Stimulated activated naive CD4-positive, alpha-beta T cell (primary cell): ENCODE measurements at regions not wholly inside any gene's neighbourhood (a gene's known extent, or its start where the extent isn't known, plus 50 kb on each side); places are given as distances from the start of the nearest gene placed in this dataset.

Experiments used
- DNase-seq, 6 experiments: peaks; one replicate each; lab custom pipeline; 2025; lab: John Stamatoyannopoulos, UW

- no peak for DNase-seq
Measured at GRCh38 chr15:93278006-93278405, 189.0 kb upstream of the RGMA start.

DNA sequence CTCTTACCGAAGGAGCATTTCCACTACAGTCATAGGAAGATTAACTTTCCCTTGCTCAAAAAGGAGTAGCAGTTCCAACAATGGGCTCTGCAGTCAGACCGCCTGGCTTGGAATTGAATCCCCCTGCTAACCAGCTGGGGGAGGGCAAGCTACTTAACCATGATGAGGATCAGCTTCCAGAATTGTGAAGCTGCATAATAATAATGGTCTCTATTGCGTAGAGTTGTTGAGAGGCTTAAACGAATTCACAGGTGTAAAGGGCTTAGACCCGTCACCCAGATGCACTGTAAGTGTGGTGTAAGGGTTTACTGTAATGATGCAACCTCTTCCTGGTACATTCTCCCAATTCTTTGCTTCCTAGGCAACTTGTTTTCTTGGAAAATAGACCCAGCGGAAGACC, 185.2 kb upstream of the RGMA start:
- no peak for DNase-seq

DNA sequence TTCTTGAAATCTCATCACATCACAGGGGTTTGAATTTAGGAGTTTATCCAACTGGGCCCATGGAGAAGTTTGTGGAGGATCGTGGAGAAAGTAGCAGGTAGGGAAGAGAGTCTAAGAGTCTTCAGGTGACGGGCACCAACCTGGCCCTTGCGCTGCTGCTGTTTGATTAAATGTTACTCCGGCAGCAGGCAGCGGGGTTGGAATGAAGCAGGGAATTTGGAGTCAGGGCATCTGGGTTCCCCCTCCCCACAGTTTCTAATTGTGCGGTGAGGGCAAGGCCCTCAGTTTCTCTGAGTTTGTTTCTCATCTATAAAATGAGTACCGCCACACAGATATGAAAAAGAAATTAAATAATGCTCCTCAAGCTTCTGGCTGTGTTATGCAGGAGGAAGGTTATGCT, 182.9 kb upstream of the RGMA start:
- no peak for DNase-seq

- DNase-seq = no peak
Measured at GRCh38 chr15:93270937-93271467, 182.0 kb upstream of the RGMA start.

DNA sequence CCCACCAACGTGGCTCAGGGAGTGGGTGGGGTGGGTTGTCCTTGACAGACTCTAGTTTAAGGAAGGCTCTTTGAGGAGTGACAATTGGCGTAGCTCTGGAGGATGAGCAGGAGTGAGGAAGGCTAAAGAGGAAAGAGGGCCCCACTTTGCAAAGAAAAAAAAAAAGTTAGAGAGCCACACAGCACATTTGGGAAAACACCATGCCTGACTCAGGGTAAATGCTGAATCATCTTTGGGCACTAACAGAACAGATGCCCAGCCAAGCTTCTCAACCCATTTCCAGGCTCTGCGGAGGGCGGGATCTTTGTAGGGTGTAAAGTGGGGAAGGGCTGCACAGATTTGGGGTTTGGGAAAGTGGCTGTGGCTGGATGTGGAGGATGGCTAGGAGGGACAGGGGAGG, 179.1 kb upstream of the RGMA start:
- no peak for DNase-seq

DNA sequence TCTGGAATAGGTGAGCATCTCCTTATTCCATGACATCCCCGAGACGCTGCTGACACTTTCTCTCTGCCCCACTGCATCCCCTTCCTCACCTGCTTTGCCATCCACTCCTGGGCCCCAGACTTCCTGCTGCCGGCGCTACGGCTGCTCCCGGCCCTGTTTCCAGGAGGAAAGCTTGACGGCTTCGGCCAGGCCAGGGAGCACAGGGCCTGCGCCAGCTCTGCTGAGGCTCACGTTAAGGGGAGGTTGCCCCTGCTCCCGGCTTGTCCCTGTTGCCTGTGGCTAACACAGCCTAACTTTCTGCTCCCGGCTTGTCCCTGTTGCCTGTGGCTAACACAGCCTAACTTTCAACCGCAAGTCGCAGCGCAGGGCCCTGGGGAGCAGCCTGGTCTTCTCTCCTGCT, 177.3 kb upstream of the RGMA start:
- DNase-seq = no peak

DNA sequence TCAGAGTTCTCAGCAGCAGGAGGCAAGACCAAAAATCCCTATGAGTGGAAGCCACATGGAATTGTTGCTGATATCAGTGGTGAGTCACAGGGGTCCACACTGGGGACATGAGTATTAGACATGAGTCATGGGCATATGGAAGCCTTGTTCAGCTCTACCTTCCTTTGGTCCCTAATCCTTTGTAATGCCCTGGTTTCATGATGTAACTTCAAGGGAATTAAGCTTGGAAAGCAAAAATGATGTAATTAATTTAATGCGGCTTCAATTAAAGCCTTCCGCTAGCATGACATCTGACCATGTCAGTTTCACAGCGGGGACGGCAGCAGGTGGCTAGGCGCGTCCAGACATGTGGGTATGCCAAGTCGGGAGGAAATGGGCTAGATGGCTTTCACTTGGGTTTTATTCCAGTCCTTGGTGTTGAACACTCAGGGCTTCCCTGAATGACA, 176.1 kb upstream of the RGMA start:
- no peak for DNase-seq

GRCh38 chr15:93261845-93262244, 172.8 kb upstream of the RGMA start:
- DNase-seq = no peak

DNA sequence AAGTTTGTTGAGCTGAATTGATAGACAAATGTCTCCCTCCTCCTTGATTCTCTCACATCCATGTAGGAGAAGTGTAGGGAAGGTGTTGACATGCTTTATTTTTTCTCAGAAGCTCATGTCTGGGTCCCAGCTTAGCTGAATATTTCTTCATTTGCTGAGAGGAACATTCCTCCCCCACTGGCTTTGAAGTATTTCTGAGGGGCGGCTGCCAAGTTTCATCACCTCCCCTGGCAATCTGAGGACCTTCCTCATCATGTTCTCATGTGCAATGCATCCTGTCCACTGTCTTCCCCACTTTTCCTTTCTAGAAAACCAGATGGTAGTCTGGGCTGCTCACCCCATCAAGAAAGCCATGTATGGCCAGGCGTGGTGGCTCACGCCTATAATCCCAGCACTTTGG, 168.9 kb upstream of the RGMA start:
- DNase-seq = no peak

DNA sequence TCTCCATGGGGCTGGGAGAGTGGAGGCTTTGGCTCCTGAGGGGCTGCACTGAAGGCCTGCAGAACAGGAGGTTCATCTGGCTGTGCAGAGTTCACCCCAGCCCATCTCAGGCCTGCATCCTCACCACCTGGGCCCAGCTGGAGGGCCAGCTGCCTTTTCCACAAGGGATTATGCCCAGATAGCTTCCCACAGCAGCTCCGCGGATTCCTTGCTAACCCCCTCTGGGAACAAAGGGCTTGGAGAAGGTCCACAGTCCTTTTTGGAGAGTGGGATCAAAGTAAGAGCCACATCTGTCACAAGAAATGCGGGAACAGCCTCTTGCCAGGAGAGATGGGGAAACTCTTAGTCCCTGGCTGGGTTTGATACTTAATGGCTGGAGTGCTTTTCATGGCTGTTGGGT, 164.7 kb upstream of the RGMA start:
- DNase-seq = no peak

GRCh38 chr15:93252780-93253179, 163.8 kb upstream of the RGMA start:
- DNase-seq = no peak

DNA sequence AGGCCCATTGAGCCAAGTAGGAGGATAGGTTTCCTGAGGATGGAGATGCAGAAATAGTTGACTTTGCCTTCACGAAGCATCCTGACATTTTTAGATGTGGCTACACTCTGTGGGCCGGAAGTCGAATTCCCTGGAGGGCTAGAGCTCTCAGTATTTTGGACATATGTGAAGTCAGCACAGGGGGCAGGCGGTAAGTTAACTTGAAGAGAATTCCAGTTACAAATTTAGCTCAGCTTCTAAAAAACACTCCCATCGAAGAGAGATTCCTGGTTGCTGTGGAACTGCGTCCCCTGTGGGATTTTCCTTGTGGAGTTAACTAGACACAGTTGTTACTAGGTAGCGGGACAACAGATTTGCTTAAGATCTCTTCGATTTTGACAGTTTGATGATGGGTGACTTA, 161.9 kb upstream of the RGMA start:
- DNase-seq = no peak

- no peak for DNase-seq
Measured at GRCh38 chr15:93250209-93250608, 161.2 kb upstream of the RGMA start.

DNA sequence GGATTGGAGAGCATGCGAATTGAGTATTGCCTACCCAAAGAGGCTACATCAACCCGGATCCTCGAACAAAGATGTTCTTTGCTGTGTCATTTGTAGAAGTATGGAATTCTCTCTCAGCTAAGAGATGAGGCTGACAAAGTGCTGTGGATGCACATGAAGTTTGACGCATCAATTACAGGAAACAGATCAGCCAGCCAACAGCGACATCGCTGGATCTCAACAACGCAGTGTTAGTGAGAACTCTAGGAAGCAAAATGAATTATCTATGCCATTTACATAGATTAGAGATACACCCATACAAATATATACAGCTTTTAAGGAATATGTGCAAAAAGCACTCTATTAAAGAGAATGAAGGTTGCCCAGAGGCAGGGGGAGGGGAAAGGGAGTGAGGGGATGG, 160.6 kb upstream of the RGMA start:
- no peak for DNase-seq

DNA sequence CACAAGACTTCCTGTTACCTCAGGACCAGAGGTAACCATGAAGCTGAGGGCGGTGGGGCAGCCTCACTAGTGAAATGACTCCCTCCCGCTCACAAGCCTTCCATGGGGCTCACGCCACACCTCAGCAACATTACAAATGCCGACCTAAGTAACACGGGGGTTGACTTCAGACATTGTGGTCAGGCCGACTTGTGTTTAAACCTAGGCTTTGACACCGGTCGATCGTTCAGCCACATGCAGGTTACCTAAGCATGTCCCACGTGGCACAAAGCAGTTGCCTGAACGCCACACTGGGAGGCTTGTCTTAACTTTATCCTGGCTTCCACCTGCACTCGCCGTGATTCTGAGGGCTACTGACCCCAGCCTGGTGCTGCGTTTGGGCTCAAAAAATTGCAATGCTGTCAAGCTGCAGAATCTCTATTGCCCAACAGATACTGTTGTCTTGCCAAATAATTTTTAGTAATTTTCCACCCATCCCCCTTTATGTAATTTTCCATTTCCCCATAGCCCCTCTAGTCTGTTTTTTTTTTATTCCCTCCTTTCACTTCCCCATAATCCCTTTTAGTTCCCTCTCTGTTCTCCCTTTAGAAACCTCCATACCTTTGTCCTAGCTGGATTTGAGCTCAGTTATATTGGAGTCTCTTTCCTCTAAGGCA, 158.6 kb upstream of the RGMA start:
- DNase-seq = no peak

- DNase-seq = no peak
Measured at GRCh38 chr15:93246266-93247242, 157.5 kb upstream of the RGMA start.

DNA sequence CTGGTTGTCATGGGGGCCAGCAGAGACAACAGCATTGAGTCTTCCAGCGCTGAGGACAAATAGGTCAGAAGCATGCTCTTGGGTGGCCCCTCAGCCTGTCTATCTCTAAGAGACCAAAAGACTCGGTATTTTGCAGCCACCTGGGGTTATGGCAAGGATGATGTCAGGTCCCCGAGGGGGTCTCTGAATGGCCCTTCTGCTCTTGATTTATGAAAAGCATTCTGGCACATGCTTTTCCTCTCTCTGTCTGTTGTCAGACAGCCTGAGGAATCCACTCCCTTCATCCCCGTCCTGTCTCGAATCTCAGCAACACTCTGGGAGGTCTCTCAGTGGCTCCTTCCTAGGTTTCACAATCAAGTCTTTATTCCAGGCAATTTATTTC, 156.6 kb upstream of the RGMA start:
- no peak for DNase-seq

GRCh38 chr15:93244696-93245660, 156.0 kb upstream of the RGMA start:
- DNase-seq = no peak

DNA sequence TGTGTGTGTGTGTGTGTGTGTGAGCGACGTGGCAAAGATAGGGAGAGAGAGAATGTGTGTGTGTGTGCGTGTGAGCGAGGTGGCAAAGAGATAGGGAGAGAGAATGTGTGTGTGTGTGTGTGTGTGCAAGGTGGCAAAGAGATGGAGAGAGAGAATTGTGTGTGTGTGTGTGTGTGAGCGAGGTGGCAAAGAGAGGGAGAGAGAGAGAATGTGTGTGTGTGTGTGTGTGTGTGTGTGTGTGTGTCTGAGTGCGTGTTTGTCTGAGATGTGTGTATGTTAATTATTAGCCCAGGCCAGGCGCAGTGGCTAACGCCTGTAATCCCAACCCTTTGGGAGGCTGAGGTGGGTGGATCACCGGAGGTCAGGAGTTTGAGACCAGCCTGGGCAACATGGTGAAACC, 154.6 kb upstream of the RGMA start:
- no peak for DNase-seq

GRCh38 chr15:93241696-93242585, 152.9 kb upstream of the RGMA start:
- no peak for DNase-seq

DNA sequence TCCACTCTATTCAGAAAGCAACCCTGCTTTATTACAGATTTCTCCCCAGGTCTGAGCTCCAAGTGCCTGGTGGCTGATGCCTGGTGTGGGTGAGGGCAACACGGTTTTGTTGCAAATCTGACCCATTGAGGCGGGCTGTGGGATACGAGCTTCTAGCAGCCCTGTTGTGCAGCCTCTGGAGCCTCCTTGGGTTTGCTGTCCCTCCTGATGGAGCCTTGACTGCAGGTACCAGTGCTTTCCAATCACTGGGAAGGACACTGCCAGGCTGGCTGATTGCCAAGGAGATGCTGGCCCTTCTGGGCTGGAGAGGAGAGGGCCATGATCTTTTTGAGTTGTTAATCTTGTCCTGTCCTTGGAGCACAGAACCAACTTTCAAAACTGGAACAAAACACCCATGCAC, 151.0 kb upstream of the RGMA start:
- no peak for DNase-seq
